ENCODE measurements at regions not wholly inside any gene's neighbourhood (a gene's known extent, or its start where the extent isn't known, plus 50 kb on each side); places are given as distances from the start of the nearest gene placed in this dataset.

DNA sequence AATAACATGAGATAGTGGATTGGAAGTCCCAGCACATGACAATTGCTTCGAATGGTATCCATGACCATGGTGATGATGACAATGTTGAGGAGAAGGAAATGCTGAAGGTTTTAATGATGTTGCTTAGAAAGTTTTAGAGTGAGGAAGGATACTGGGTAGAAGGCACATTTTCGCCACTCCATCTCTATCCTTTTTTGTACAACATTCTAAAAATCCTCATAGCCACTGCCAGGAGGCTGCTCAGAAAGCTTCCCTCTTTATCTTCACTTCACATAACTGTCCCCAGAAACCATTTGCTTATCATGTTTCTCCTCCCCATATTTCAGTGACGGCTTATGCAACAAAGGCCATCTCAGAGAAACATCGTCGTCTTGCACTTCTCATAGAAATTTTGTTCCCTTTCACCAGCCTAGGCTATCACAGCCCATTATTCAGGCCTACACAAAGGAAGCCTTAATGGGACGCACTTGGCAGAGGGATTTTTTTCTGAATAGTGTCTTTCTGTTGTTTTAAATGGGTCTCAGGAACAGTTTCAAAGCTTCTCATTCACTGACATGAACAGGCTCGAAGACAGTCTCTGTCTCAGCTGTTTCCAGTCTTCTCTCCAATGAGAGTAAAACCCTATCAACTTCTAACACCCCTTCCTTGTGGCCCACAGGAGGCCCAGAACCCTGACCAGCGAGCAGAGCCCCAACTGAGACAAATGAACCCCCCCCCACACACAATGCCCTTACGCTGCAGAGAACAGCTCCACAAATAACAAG is 506.7 kb downstream of the HAPSTR1 start (continued):
- TF ChIP-seq, protein P1, sequence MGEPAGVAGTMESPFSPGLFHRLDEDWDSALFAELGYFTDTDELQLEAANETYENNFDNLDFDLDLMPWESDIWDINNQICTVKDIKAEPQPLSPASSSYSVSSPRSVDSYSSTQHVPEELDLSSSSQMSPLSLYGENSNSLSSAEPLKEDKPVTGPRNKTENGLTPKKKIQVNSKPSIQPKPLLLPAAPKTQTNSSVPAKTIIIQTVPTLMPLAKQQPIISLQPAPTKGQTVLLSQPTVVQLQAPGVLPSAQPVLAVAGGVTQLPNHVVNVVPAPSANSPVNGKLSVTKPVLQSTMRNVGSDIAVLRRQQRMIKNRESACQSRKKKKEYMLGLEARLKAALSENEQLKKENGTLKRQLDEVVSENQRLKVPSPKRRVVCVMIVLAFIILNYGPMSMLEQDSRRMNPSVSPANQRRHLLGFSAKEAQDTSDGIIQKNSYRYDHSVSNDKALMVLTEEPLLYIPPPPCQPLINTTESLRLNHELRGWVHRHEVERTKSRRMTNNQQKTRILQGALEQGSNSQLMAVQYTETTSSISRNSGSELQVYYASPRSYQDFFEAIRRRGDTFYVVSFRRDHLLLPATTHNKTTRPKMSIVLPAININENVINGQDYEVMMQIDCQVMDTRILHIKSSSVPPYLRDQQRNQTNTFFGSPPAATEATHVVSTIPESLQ (CRISPR knock-in tag; IDR thresholded peaks at IDR 0.05), result no peak
- TF ChIP-seq KDM5B (IDR thresholded peaks at IDR 0.05; ENCODE audit: insufficient replicate concordance, low read depth, low read length), result no peak
- TF ChIP-seq PYGO2 (tag; IDR thresholded peaks at IDR 0.05), result peak; percentile 7; the same call in 1 of the 2 replicates
- TF ChIP-seq ZNF778 (CRISPR knock-in tag; IDR thresholded peaks at IDR 0.05), result no peak
- TF ChIP-seq HDAC8 (tag; IDR thresholded peaks at IDR 0.05), result peak; percentile 84; the same call in 1 of the 2 replicates
- TF ChIP-seq SMAD3 (CRISPR knock-in tag; conservative IDR thresholded peaks at IDR 0.05), result 0 out of 2 replicates have a peak, but pooled peaks have one; percentile 35
- peak; percentile 95 for TF ChIP-seq CEBPB (tag; IDR thresholded peaks at IDR 0.05)
- TF ChIP-seq, protein P2, sequence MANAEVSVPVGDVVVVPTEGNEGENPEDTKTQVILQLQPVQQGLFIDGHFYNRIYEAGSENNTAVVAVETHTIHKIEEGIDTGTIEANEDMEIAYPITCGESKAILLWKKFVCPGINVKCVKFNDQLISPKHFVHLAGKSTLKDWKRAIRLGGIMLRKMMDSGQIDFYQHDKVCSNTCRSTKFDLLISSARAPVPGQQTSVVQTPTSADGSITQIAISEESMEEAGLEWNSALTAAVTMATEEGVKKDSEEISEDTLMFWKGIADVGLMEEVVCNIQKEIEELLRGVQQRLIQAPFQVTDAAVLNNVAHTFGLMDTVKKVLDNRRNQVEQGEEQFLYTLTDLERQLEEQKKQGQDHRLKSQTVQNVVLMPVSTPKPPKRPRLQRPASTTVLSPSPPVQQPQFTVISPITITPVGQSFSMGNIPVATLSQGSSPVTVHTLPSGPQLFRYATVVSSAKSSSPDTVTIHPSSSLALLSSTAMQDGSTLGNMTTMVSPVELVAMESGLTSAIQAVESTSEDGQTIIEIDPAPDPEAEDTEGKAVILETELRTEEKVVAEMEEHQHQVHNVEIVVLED (CRISPR knock-in tag; IDR thresholded peaks at IDR 0.05), result peak; percentile 49; the same call in 1 of the 2 replicates
- TF ChIP-seq NR3C1 (CRISPR knock-in tag; IDR thresholded peaks at IDR 0.05), result no peak
- no peak for TF ChIP-seq NR0B1 (IDR thresholded peaks at IDR 0.05; ENCODE audit: partially characterized antibody)
- TF ChIP-seq, protein P3, sequence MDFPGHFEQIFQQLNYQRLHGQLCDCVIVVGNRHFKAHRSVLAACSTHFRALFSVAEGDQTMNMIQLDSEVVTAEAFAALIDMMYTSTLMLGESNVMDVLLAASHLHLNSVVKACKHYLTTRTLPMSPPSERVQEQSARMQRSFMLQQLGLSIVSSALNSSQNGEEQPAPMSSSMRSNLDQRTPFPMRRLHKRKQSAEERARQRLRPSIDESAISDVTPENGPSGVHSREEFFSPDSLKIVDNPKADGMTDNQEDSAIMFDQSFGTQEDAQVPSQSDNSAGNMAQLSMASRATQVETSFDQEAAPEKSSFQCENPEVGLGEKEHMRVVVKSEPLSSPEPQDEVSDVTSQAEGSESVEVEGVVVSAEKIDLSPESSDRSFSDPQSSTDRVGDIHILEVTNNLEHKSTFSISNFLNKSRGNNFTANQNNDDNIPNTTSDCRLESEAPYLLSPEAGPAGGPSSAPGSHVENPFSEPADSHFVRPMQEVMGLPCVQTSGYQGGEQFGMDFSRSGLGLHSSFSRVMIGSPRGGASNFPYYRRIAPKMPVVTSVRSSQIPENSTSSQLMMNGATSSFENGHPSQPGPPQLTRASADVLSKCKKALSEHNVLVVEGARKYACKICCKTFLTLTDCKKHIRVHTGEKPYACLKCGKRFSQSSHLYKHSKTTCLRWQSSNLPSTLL (IDR thresholded peaks at IDR 0.05), result no peak
- TF ChIP-seq SUPT5H (IDR thresholded peaks at IDR 0.05), result no peak
- no peak for TF ChIP-seq ETV5 (CRISPR knock-in tag; IDR thresholded peaks at IDR 0.05; ENCODE audit: low read depth)
- TF ChIP-seq FIP1L1 (IDR thresholded peaks at IDR 0.05; ENCODE audit: low read depth, low read length, poor library complexity, severe bottlenecking), result no peak
- TF ChIP-seq THAP12 (CRISPR knock-in tag; IDR thresholded peaks at IDR 0.05), result no peak
- TF ChIP-seq, protein P4, sequence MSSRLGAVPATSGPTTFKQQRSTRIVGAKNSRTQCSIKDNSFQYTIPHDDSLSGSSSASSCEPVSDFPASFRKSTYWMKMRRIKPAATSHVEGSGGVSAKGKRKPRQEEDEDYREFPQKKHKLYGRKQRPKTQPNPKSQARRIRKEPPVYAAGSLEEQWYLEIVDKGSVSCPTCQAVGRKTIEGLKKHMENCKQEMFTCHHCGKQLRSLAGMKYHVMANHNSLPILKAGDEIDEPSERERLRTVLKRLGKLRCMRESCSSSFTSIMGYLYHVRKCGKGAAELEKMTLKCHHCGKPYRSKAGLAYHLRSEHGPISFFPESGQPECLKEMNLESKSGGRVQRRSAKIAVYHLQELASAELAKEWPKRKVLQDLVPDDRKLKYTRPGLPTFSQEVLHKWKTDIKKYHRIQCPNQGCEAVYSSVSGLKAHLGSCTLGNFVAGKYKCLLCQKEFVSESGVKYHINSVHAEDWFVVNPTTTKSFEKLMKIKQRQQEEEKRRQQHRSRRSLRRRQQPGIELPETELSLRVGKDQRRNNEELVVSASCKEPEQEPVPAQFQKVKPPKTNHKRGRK (tag; IDR thresholded peaks at IDR 0.05), result no peak
